ENCODE measurements at regions not wholly inside any gene's neighbourhood (a gene's known extent, or its start where the extent isn't known, plus 50 kb on each side); places are given as distances from the start of the nearest gene placed in this dataset.

GRCh38 chr2:66930339-66931220 lies 466.6 kb upstream of the ETAA1 start:
- Histone ChIP-seq H3K9me3 (ENCODE audit: low read length) (no peaks in the 10 kb centered on the region), H3K4me3 (ENCODE audit: low read length) (no peak overlapping the region), H3K36me3 (ENCODE audit: insufficient read depth, low read length) (no peaks in the 10 kb centered on the region), H3K27ac (ENCODE audit: low read length) (no peak overlapping the region), H3F3A (ENCODE audit: insufficient read depth, low read length, poor library complexity, severe bottlenecking) (peaks cover 4% of the 10 kb centered on the region), H3K4me2 (ENCODE audit: low read length) (no peak overlapping the region), H3K79me2 (replicated peaks; ENCODE audit: insufficient read depth, low read length) (no peaks in the 10 kb centered on the region), H3K27me3 (ENCODE audit: insufficient read depth, low read depth, low read length) (no peaks in the 10 kb centered on the region), H3K9me2 (ENCODE audit: insufficient read depth, low read length) (no peaks in the 10 kb centered on the region), H4K20me1 (ENCODE audit: insufficient read depth) (no peaks in the 10 kb centered on the region), H3K9ac (ENCODE audit: low read length) (no peak overlapping the region), H2AFZ (ENCODE audit: low read depth, low read length) (no peak overlapping the region)
- TF ChIP-seq SMC3 (conservative IDR thresholded peaks at IDR 0.05; ENCODE audit: poor library complexity) (no peak), EP300 (conservative IDR thresholded peaks at IDR 0.05; ENCODE audit: poor library complexity, severe bottlenecking) (no peak), EZH2 (IDR thresholded peaks at IDR 0.05; ENCODE audit: borderline replicate concordance, insufficient read depth, low read length, poor library complexity, severe bottlenecking) (no peak), REST (IDR thresholded peaks at IDR 0.05; ENCODE audit: borderline replicate concordance) (no peak), RAD21 (conservative IDR thresholded peaks at IDR 0.05) (no peak), POLR2AphosphoS5 (IDR thresholded peaks at IDR 0.05) (no peak), TAF1 (IDR thresholded peaks at IDR 0.05; ENCODE audit: low read depth) (no peak), CTCF (IDR thresholded peaks at IDR 0.05; ENCODE audit: poor library complexity, severe bottlenecking) (no peak), MXI1 (conservative IDR thresholded peaks at IDR 0.05; ENCODE audit: poor library complexity, severe bottlenecking) (no peak)

GRCh38 chr2:66938471-66938967 lies 458.6 kb upstream of the ETAA1 start:
- Histone ChIP-seq H3F3A (ENCODE audit: insufficient read depth, low read length, poor library complexity, severe bottlenecking) (no peaks in the 10 kb centered on the region), H3K4me3 (ENCODE audit: low read length) (no peak overlapping the region), H3K9me2 (ENCODE audit: insufficient read depth, low read length) (no peaks in the 10 kb centered on the region), H3K9ac (ENCODE audit: low read length) (no peak overlapping the region), H3K36me3 (ENCODE audit: insufficient read depth, low read length) (no peaks in the 10 kb centered on the region), H3K4me2 (ENCODE audit: low read length) (no peak overlapping the region), H3K79me2 (replicated peaks; ENCODE audit: insufficient read depth, low read length) (no peaks in the 10 kb centered on the region), H4K20me1 (ENCODE audit: insufficient read depth) (no peaks in the 10 kb centered on the region), H3K9me3 (ENCODE audit: low read length) (no peaks in the 10 kb centered on the region), H3K27ac (ENCODE audit: low read length) (no peak overlapping the region), H2AFZ (ENCODE audit: low read depth, low read length) (no peak overlapping the region), H3K27me3 (ENCODE audit: insufficient read depth, low read depth, low read length) (no peaks in the 10 kb centered on the region)
- no peak for TF ChIP-seq MXI1 (conservative IDR thresholded peaks at IDR 0.05; ENCODE audit: poor library complexity, severe bottlenecking)
- no peak for TF ChIP-seq TAF1 (IDR thresholded peaks at IDR 0.05; ENCODE audit: low read depth)
- no peak for TF ChIP-seq RAD21 (conservative IDR thresholded peaks at IDR 0.05)
- TF ChIP-seq POLR2AphosphoS5 (IDR thresholded peaks at IDR 0.05): no peak
- TF ChIP-seq REST (IDR thresholded peaks at IDR 0.05; ENCODE audit: borderline replicate concordance): no peak
- TF ChIP-seq EZH2 (IDR thresholded peaks at IDR 0.05; ENCODE audit: borderline replicate concordance, insufficient read depth, low read length, poor library complexity, severe bottlenecking): no peak
- TF ChIP-seq EP300 (conservative IDR thresholded peaks at IDR 0.05; ENCODE audit: poor library complexity, severe bottlenecking): no peak
- TF ChIP-seq SMC3 (conservative IDR thresholded peaks at IDR 0.05; ENCODE audit: poor library complexity): no peak
- TF ChIP-seq CTCF (IDR thresholded peaks at IDR 0.05; ENCODE audit: poor library complexity, severe bottlenecking): no peak
